Stimulated activated CD4-positive, alpha-beta T cell treated with anti-CD3 and anti-CD28 coated beads, Interleukin-1b, Interleukin-23, amount 100 ng/mL, for 24 hours (primary cell): ENCODE measurements at regions not wholly inside any gene's neighbourhood (a gene's known extent, or its start where the extent isn't known, plus 50 kb on each side); places are given as distances from the start of the nearest gene placed in this dataset.
"Not testable (repeated sequence)": the region's sequence is repeated elsewhere in the genome, so short reads cannot be mapped to it uniquely, and the experiment has no call there.

Source experiments
- DNase-seq, 4 experiments: peaks; one replicate each; pipeline ENCODE4 v3.0.0-alpha.2; 2020; ENCODE audit warnings: low read depth in 4 of 4, low spot score in 1 of 4

- no peak for DNase-seq
These were observed 433.6 kb upstream of the PPP1R2C start for GRCh38 chrX:43211570-43211969.

- no peak for DNase-seq
These were observed 437.9 kb upstream of the MAOA start for GRCh38 chrX:43218198-43218597.

- DNase-seq, result no peak
These were observed 431.6 kb upstream of the MAOA start for GRCh38 chrX:43224496-43224895.

GRCh38 chrX:43225626-43226328 is 430.3 kb upstream of the MAOA start:
- no peak for DNase-seq

- no peak for DNase-seq
These were observed 417.6 kb upstream of the MAOA start for GRCh38 chrX:43238461-43238945.

DNA sequence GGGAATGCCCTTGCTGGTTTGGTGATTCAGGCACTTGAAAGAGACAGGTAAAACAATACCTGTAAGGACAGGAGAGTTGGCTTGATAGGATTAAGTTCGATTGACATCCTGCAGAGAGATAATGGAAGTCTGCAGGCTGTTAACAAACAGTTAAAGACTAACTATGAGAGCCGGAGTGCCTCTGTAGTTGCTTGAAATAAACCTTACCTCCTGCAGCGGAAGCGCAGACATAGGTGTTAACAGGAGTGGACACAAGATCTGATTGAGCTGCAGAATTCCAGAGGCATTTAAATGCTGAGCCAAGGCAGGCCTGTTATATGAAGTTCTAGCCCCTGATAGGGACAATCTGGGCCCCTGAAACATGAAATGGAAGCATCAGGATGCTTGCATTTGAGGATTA is 416.7 kb upstream of the MAOA start:
- no peak for DNase-seq

DNA sequence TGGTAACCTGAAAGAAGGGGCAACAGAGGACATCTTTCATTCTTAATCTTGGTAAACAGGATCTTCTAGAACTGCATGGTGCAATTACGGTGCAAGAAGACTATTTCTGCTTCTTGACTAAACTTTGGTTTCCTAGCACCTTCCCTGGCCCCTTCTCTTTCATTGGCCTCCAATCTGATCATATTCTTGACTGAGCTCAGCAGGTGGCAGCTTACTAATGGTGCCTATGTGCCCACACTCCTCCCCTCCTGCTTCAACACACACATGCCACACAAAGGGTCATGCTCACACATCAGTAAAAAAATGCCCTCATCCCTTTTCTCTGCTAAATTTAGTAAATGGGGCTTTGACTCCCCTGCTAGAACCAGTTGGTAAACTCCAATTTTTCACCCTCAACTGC is 400.5 kb upstream of the MAOA start:
- no peak for DNase-seq

DNA sequence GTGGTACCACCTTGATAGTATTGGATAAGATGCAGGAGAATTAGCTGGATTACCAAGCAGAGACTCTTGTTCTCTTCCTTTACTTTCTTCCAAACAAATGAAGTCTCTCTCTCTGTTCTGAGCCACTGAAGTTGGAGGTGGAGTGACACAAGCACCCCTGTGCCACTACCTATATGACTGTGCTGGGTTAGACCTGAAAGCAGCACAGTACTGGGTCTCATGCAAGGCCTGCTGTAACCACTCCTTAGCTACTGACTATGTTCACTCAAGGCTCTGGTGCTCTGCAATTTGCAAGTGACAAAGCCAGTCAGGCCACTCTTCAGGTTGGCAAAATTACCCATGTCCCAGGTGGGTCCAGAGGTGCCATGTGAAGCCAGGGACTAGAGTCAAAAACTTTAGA is 389.6 kb upstream of the MAOA start:
- no peak for DNase-seq

DNA sequence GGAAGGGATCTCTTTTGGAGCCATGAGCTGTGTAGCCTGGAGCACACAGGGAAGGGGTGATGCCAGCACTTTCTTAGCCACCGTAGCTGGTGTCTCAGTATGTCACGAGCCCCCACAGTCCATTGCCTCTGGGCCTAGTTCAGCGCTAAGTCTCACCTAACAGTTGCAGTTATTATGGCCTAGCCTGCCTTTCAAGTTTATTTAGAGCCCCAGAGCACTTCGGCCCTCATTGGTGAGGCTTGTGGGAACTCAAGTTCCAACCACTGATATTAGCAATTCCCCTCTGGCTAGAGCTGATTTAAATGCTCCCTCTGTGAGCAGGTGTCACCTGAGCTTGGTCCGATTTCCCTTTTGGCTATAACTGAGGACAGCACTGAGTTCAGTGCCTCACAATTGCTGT is 388.4 kb upstream of the MAOA start:
- no peak for DNase-seq

- DNase-seq, result no peak
These were observed 386.9 kb upstream of the MAOA start for GRCh38 chrX:43269201-43269600.

DNA sequence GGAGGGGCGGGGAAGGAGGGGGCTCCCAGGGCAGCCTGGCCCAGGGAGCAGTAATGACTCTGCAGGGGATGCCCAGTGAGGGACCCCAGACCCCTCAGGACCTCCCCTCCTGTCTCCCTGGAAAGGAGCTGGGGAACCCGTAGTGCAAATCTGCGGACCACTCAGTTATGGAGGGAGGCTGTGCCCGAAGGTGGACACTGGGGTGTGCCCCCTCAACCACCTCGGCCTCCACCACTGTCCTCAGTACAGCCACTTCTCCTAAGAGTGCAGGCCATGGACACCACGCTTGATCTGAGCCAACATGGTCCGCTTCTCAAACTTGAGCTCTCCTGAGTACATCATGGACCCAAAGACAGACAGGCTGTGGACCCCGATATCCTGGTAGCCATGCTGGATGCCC is 378.2 kb upstream of the MAOA start:
- no peak for DNase-seq

- DNase-seq, result no peak
These were observed 377.7 kb upstream of the MAOA start for GRCh38 chrX:43278440-43278839.

DNA sequence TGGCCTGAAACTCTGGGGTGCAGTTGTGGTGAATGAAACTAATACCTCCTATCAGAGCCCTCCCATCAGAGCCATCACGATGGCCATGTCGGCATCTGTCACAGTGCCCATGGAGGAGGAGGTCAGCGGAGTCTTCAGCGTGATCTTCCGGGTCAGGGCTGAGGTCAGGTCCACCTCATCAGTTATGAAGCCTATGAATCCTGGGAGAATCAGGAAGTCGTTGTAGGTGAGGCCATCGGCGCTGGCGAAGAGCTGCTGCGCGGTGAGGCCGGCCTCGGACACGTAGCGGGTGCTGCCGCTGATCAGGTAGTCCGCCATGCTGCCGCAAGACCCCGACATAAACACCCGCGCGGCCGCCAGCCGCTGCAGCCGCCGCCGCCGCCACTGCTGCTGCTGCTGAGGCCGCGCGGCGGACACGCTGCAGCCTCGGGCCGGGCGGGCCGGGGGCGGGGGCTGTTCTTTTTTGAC is 376.7 kb upstream of the MAOA start:
- no peak for DNase-seq

- DNase-seq, result no peak
These were observed 372.9 kb upstream of the MAOA start for GRCh38 chrX:43283187-43283586.

GRCh38 chrX:43311625-43312024 is 344.5 kb upstream of the MAOA start:
- not testable (repeated sequence) for DNase-seq

GRCh38 chrX:43313035-43313434 is 343.1 kb upstream of the MAOA start:
- DNase-seq, result no peak

- no peak for DNase-seq
These were observed 341.6 kb upstream of the MAOA start for GRCh38 chrX:43314525-43314924.

GRCh38 chrX:43315622-43316021 is 340.5 kb upstream of the MAOA start:
- DNase-seq, result no peak

- DNase-seq, result no peak
These were observed 340.0 kb upstream of the MAOA start for GRCh38 chrX:43316146-43316545.

GRCh38 chrX:43317378-43317777 is 338.7 kb upstream of the MAOA start:
- no peak for DNase-seq

- no peak for DNase-seq
These were observed 327.6 kb upstream of the MAOA start for GRCh38 chrX:43328358-43328946.

DNA sequence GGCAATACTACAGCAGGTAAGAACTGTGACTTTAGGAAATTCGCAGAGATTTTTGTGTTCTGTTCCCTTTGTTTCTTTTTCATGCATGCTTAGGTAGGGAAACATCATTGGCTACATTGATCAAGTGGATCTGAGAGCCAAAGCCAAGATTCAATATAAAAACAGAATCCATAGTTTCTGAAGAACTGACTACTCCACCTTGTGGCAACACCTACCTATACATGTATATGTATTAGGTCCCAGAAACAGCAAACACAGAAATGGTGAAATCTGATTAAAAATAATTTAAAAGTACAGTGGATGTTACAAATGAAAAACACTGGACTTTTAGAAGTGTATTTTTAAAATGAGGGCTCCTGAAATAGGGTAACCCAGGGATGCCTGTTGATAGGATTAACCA is 322.6 kb upstream of the MAOA start:
- no peak for DNase-seq

- DNase-seq, result no peak
These were observed 310.9 kb upstream of the MAOA start for GRCh38 chrX:43345166-43345565.
